GM20000 (cell line): ENCODE measurements at regions not wholly inside any gene's neighbourhood (a gene's known extent, or its start where the extent isn't known, plus 50 kb on each side); places are given as distances from the start of the nearest gene placed in this dataset.

ENCODE experiments used
- DNase-seq: peaks from one replicate; pipeline ENCODE4 v3.0.0; 2012; ENCODE audit warnings: low spot score
- CTCF ChIP-seq: IDR thresholded peaks from 2 replicates; pipeline ENCODE4 v1.5.1; 2012; ENCODE audit warnings: mild to moderate bottlenecking, control low read depth; ENCODE audit errors: extremely low read depth, missing control alignments

- DNase-seq: no peak
- TF ChIP-seq CTCF: no peak
Measured at GRCh38 chr3:46133285-46133684, 74.8 kb downstream of the CCR1 start.

DNA sequence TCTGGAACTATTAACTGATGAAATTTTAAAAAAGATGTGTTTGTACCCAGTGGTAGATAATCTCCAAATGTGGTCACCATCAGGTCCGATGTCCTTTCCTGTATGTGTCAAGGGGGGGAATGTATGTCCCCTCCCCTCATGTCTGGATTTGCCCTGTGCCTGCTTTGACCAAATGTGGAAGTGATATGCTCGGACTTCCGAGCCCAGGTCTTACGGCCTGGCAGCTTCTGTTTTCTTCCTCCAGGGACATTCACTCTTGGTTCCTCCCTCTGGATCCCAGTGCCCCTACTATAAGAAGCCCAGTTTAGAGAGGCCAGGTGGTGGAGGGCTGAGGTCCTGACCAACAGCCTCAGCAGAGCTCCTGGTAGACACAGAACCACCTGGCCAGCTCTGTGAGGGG, 75.5 kb downstream of the CCR1 start:
- DNase-seq: no peak
- TF ChIP-seq CTCF: no peak

DNA sequence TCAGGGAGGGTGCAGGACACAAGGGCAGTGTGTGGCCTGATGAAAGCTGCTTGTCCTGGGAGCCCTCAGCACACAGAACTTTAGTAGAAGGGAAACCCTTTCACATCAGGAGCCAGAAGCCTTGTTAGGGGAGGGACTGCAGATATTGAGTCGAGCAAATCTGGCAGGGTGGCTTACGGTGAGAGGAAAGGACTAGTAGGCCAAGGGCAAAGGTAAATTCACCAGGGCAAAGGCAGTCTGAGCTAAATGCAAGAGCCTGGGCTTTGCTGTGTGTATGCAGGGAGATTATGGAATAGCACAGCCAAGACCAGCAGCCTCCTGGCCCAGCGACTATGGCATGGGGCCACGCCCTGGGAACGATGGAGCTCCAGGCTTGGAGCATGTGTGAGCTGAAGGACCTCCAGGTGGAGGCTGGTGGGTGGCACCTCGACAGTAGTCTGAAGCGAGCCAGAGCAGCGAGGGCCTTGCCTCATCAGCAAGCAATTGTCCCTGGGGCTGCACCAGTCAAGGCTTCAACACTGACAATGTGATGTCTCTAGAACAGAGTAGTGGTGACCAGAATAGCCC, 76.1 kb downstream of the CCR1 start:
- TF ChIP-seq CTCF: no peak
- DNase-seq: no peak

GRCh38 chr3:46130631-46131310, 77.3 kb downstream of the CCR1 start:
- no peak for TF ChIP-seq CTCF
- DNase-seq: no peak

DNA sequence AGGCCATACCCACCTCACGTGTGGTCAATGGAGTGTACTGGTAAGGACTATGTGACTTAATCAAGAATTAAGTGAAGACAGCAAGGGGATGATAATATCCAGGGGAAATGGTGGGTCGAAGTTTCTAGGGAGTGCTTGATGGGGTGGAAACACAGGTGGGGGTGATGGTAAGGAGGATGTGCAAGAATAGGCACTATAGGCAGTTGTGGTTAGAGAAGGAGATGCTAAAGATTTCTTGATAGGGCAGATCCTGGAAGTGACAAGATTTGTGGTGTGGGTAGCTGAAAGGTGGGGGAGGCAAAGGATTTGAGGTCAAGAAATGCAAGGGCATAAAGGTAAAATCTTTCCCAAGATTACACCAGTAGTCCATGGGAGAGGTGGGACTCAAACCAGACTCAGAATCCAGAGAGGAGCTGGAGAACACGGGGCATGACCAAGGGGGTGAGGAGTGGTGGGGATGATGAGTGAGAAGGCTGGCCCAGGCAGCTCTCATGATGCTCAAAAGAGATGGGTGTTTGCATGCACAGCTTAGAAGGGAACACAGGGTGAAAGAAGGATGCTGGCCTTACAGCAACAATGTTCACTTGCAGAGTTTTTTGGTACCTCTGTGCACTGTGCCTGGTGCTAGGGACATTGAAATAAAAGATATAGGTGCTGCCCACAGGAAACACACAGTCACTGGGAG, 78.4 kb downstream of the CCR1 start:
- no peak for DNase-seq
- no peak for TF ChIP-seq CTCF

GRCh38 chr3:46127503-46127902, 80.6 kb downstream of the CCR1 start:
- no peak for DNase-seq
- TF ChIP-seq CTCF: no peak
